GM11168 (cell line): ENCODE measurements at regions not wholly inside any gene's neighbourhood (a gene's known extent, or its start where the extent isn't known, plus 50 kb on each side); places are given as distances from the start of the nearest gene placed in this dataset.
"Not testable (repeated sequence)": the region's sequence is repeated elsewhere in the genome, so short reads cannot be mapped to it uniquely, and the experiment has no call there.

Experiments
- in situ Hi-C: fragments of 300-500 bp; cut with MboI; formaldehyde crosslinking; loops from one replicate; pipeline ENCODE4 v1.12.0; 2022; ENCODE audit warnings: low sequenced_read_pairs; ENCODE audit not compliant: unreplicated experiment

- in situ Hi-C loops = no loop called here
Observed at GRCh38 chr12:124213666-124214347, 81.1 kb upstream of the RFLNA start.

- in situ Hi-C loops = no loop called here
Observed at GRCh38 chr12:124214574-124214973, 80.3 kb upstream of the RFLNA start.

GRCh38 chr12:124216966-124217365 is 77.9 kb upstream of the RFLNA start:
- in situ Hi-C loops = no loop called here

GRCh38 chr12:124217508-124218242 is 77.2 kb upstream of the RFLNA start:
- in situ Hi-C loops = no loop called here

GRCh38 chr12:124218243-124218560 is 76.7 kb upstream of the RFLNA start:
- in situ Hi-C loops = no loop called here

GRCh38 chr12:124218650-124219049 is 76.2 kb upstream of the RFLNA start:
- in situ Hi-C loops = not testable (repeated sequence)

GRCh38 chr12:124222368-124223245 is 72.3 kb upstream of the RFLNA start:
- in situ Hi-C loops = no loop called here

- in situ Hi-C loops = not testable (repeated sequence)
Observed at GRCh38 chr12:124223733-124224138, 71.2 kb upstream of the RFLNA start.

- in situ Hi-C loops = no loop called here
Observed at GRCh38 chr12:124224535-124225110, 70.3 kb upstream of the RFLNA start.

- in situ Hi-C loops = no loop called here
Observed at GRCh38 chr12:124225730-124226129, 69.2 kb upstream of the RFLNA start.

- in situ Hi-C loops = no loop called here
Observed at GRCh38 chr12:124227951-124228711, 66.8 kb upstream of the RFLNA start.

GRCh38 chr12:124229520-124229919 is 65.4 kb upstream of the RFLNA start:
- in situ Hi-C loops = no loop called here

GRCh38 chr12:124230117-124230757 is 64.7 kb upstream of the RFLNA start:
- in situ Hi-C loops = no loop called here

- in situ Hi-C loops = no loop called here
Observed at GRCh38 chr12:124230789-124231188, 64.1 kb upstream of the RFLNA start.

- in situ Hi-C loops = no loop called here
Observed at GRCh38 chr12:124231980-124232653, 62.8 kb upstream of the RFLNA start.

GRCh38 chr12:124232654-124232987 is 62.3 kb upstream of the RFLNA start:
- in situ Hi-C loops = no loop called here

- in situ Hi-C loops = no loop called here
Observed at GRCh38 chr12:124233041-124233796, 61.7 kb upstream of the RFLNA start.

GRCh38 chr12:124233846-124234640 is 60.9 kb upstream of the RFLNA start:
- in situ Hi-C loops = no loop called here
